ENCODE measurements at regions not wholly inside any gene's neighbourhood (a gene's known extent, or its start where the extent isn't known, plus 50 kb on each side); places are given as distances from the start of the nearest gene placed in this dataset.

DNA sequence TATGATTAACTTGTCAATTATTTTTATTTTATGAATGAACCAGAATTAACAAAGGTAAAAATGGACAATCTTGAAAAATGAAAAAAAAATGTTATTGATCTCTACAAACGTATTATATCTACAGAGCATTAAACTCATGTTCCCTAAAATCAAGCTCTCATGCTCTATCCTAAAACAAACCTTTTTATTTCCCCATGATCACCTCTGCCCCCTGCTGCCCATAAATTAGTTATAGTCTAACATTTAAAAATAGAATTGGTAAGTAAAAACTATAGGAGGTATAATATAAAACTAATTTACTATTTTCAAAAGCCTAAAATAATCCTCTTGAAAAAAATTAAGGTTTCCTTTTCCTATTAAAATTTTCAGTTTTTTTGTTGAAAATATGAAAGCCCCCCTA is 168.0 kb upstream of the POU5F2 start:
- Histone ChIP-seq H2BK20ac (ENCODE audit: low read depth, low read length) (no peak overlapping the region), H3K4me3 (ENCODE audit: insufficient read depth, low read depth, low read length) (no peak overlapping the region), H2AFZ (replicated peaks; ENCODE audit: low read length, poor library complexity) (no peak overlapping the region), H3K9me3 (ENCODE audit: control insufficient read depth, insufficient read depth, low read length) (no peaks in the 10 kb centered on the region), H2AK5ac (ENCODE audit: low read depth, low read length) (no peak overlapping the region), H3K18ac (ENCODE audit: low read depth, low read length) (no peak overlapping the region), H3K56ac (ENCODE audit: extremely low read depth, insufficient read depth, low read length) (no peak overlapping the region), H3K27me3 (ENCODE audit: control insufficient read depth, insufficient read depth, low read length) (no peaks in the 10 kb centered on the region), H3K4me1 (ENCODE audit: control insufficient read depth, insufficient read depth, low read length) (no peaks in the 10 kb centered on the region), H4K91ac (ENCODE audit: insufficient read depth, low read depth, low read length) (no peak overlapping the region), H2AK9ac (replicated peaks; ENCODE audit: low read depth, low read length, poor library complexity) (no peak overlapping the region), H4K8ac (ENCODE audit: low read depth in 2 of 2, low read length in 2 of 2) (no peak overlapping the region), H4K20me1 (ENCODE audit: insufficient read depth, low read length) (no peaks in the 10 kb centered on the region), H2BK15ac (ENCODE audit: low read depth, low read length) (no peak overlapping the region), H3K4ac (ENCODE audit: low read depth, low read length) (no peak overlapping the region), H3K14ac (replicated peaks; ENCODE audit: low read depth, low read length) (no peak overlapping the region), H3K79me1 (ENCODE audit: low read depth in 1 of 2, low read length in 2 of 2) (no peaks in the 10 kb centered on the region), H2BK5ac (ENCODE audit: low read depth, low read length, poor library complexity, severe bottlenecking) (no peak overlapping the region), H3K27ac (ENCODE audit: insufficient read depth, low read length) (no peak overlapping the region), H3K23ac (ENCODE audit: low read depth, low read length) (no peak overlapping the region), H3K9me1 (ENCODE audit: insufficient read depth, low read length) (no peaks in the 10 kb centered on the region), H3K9ac (ENCODE audit: low read depth, low read length) (no peak overlapping the region), H2BK120ac (ENCODE audit: low read depth, low read length) (no peak overlapping the region), H4K5ac (ENCODE audit: low read depth, low read length) (no peak overlapping the region), H3K36me3 (ENCODE audit: control insufficient read depth, insufficient read depth, low read length) (no peaks in the 10 kb centered on the region), H3K4me2 (ENCODE audit: low read depth, low read length) (no peak overlapping the region)
- no CpG with 5 or more reads among the region's 1 CpG for WGBS, 2 experiments (ENCODE audit: extremely low coverage in 2 of 2, insufficient read length in 1 of 2)
- intact Hi-C loops (cut with micrococcal nuclease) (no loop called here), dilution Hi-C loops (cut with HindIII; ENCODE audit: low sequenced_read_pairs, unreplicated experiment) (no loop called here), in situ Hi-C loops (cut with MboI; ENCODE audit: low sequenced_read_pairs) (loop anchor here (25.0 kb wide), 1 partner anchor 1597 kb away; no protein-coding TSS in a partner anchor)
- BruUV-seq (replicated peaks) = no TSS peak
- ChIA-PET POLR2A (ENCODE audit: unreplicated experiment) (no interaction called here), CTCF (interaction anchor here (1.2 kb wide), 1 partner anchor 302 kb away, joined by 3 read pairs; no protein-coding TSS in a partner anchor)
- ATAC-seq (ENCODE audit: low read depth) (no peak), DNase-seq (no peak)
- TF ChIP-seq BHLHE40 (IDR thresholded peaks at IDR 0.05; ENCODE audit: low read depth, low read length) = no peak
- peak; percentile 38; the same call in 1 of the 2 replicates for TF ChIP-seq SMC3 (IDR thresholded peaks at IDR 0.05; ENCODE audit: low read depth, low read length)
- TF ChIP-seq, protein P1, sequence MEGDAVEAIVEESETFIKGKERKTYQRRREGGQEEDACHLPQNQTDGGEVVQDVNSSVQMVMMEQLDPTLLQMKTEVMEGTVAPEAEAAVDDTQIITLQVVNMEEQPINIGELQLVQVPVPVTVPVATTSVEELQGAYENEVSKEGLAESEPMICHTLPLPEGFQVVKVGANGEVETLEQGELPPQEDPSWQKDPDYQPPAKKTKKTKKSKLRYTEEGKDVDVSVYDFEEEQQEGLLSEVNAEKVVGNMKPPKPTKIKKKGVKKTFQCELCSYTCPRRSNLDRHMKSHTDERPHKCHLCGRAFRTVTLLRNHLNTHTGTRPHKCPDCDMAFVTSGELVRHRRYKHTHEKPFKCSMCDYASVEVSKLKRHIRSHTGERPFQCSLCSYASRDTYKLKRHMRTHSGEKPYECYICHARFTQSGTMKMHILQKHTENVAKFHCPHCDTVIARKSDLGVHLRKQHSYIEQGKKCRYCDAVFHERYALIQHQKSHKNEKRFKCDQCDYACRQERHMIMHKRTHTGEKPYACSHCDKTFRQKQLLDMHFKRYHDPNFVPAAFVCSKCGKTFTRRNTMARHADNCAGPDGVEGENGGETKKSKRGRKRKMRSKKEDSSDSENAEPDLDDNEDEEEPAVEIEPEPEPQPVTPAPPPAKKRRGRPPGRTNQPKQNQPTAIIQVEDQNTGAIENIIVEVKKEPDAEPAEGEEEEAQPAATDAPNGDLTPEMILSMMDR (conservative IDR thresholded peaks at IDR 0.05; ENCODE audit: low read depth, low read length) = 0 out of 2 replicates have a peak, but pooled peaks have one; percentile 17
